Midbrain (tissue), 1 donor: ENCODE measurements at regions not wholly inside any gene's neighbourhood (a gene's known extent, or its start where the extent isn't known, plus 50 kb on each side); places are given as distances from the start of the nearest gene placed in this dataset.

Source experiments
- DNase-seq: peaks from one replicate; lab custom pipeline; 2025; lab: John Stamatoyannopoulos, UW

- no peak for DNase-seq
Observed at GRCh38 chr9:80223897-80224296, 652.1 kb downstream of the TLE4 start.

GRCh38 chr9:80222466-80223169 is 650.9 kb downstream of the TLE4 start:
- DNase-seq = no peak

GRCh38 chr9:80218328-80218727 is 646.6 kb downstream of the TLE4 start:
- DNase-seq = no peak

GRCh38 chr9:80213613-80214012 is 641.8 kb downstream of the TLE4 start:
- no peak for DNase-seq

GRCh38 chr9:80208696-80209095 is 636.9 kb downstream of the TLE4 start:
- no peak for DNase-seq

- DNase-seq = no peak
Observed at GRCh38 chr9:80204054-80204453, 632.3 kb downstream of the TLE4 start.

- DNase-seq = no peak
Observed at GRCh38 chr9:80197661-80198060, 625.9 kb downstream of the TLE4 start.

- no peak for DNase-seq
Observed at GRCh38 chr9:80191108-80191507, 619.3 kb downstream of the TLE4 start.

GRCh38 chr9:80188579-80188978 is 616.8 kb downstream of the TLE4 start:
- no peak for DNase-seq

GRCh38 chr9:80185112-80185738 is 613.5 kb downstream of the TLE4 start:
- DNase-seq = no peak

GRCh38 chr9:80177949-80178480 is 606.2 kb downstream of the TLE4 start:
- no peak for DNase-seq

- peak; percentile 9 for DNase-seq
Observed at GRCh38 chr9:80175286-80176150, 603.8 kb downstream of the TLE4 start.

- DNase-seq = no peak
Observed at GRCh38 chr9:80163889-80164288, 592.1 kb downstream of the TLE4 start.

GRCh38 chr9:80158554-80159170 is 586.9 kb downstream of the TLE4 start:
- no peak for DNase-seq

GRCh38 chr9:80158131-80158530 is 586.4 kb downstream of the TLE4 start:
- no peak for DNase-seq

GRCh38 chr9:80157561-80157983 is 585.8 kb downstream of the TLE4 start:
- DNase-seq = no peak

- no peak for DNase-seq
Observed at GRCh38 chr9:80156756-80157472, 585.1 kb downstream of the TLE4 start.

- DNase-seq = no peak
Observed at GRCh38 chr9:80156262-80156661, 584.5 kb downstream of the TLE4 start.

- no peak for DNase-seq
Observed at GRCh38 chr9:80147866-80148265, 576.1 kb downstream of the TLE4 start.

GRCh38 chr9:80146466-80146865 is 574.7 kb downstream of the TLE4 start:
- peak; percentile 0 for DNase-seq

GRCh38 chr9:80144856-80145255 is 573.1 kb downstream of the TLE4 start:
- no peak for DNase-seq
